HepG2 (cell line): ENCODE measurements at regions not wholly inside any gene's neighbourhood (a gene's known extent, or its start where the extent isn't known, plus 50 kb on each side); places are given as distances from the start of the nearest gene placed in this dataset.

Source experiments
- ATAC-seq: fragments of 200-7000 bp; cut with Tn5 transposase; 3 replicates; pipeline ENCODE4 v1.9.1; 2020; ENCODE audit warnings: mild to moderate bottlenecking, moderate library complexity
- BruUV-seq: library from RNA; stranded (reverse); fragments of 400-500 nt; replicated peaks from 2 replicates; lab custom pipeline; 2021; lab: Mats Ljungman, UMichigan
- CTCF ChIA-PET: fragments of 300-600 bp; formaldehyde crosslinking; extraction: SDS; loops from one replicate; lab custom pipeline; 2021; ENCODE audit warnings: low total read pairs, inconsistent platforms, low intra/inter-chr PET ratio; lab: Yijun Ruan, JAX
- POLR2A ChIA-PET: fragments of 350-600 bp; sonication (Branson Sonifier 250); formaldehyde crosslinking; loops from one replicate; lab custom pipeline; 2020; ENCODE audit warnings: antibody characterized with exemption, inconsistent platforms; lab: Yijun Ruan, JAX
- DNase-seq: peaks from one replicate; pipeline ENCODE4 v3.0.0-alpha.2; 2015; ENCODE audit warnings: low spot score
- FAIRE-seq: peaks from 3 replicates; lab custom pipeline; 2011; peaks lifted over from hg19 to GRCh38; lab: Jason Lieb, UNC
- H2AFZ ChIP-seq: one replicate; pipeline ENCODE4 v1.6.1; 2011; ENCODE audit warnings: low read length, inconsistent platforms
- H3K27ac ChIP-seq: fragments of 300-600 bp; 3 replicates; pipeline ENCODE4 v1.8.0; 2011; ENCODE audit warnings: mixed run types, mild to moderate bottlenecking, mixed read lengths, low read length, inconsistent platforms; ENCODE audit not compliant: insufficient read depth; ENCODE audit errors: extremely low read length
- H3K27me3 ChIP-seq, 2 experiments: fragments of 200-600 bp in 1 of 2; 2 replicates in 1 of 2; 3 replicates in 1 of 2; pipeline versions ENCODE4 v1.6.0 to v1.8.0; 2011; ENCODE audit warnings: low read length in 2 of 2, mild to moderate bottlenecking in 2 of 2, moderate library complexity in 2 of 2, inconsistent platforms in 1 of 2; ENCODE audit not compliant: insufficient read depth in 2 of 2, control insufficient read depth in 1 of 2
- H3K36me3 ChIP-seq, 2 experiments: fragments of 200-600 bp in 1 of 2; replicated peaks in 1 of 2; 2 replicates in 1 of 2; 3 replicates in 1 of 2; pipeline versions ENCODE4 v1.5.1 to v1.8.0; 2011; ENCODE audit warnings: low read length in 2 of 2, inconsistent platforms in 1 of 2; ENCODE audit not compliant: insufficient read depth in 2 of 2, control insufficient read depth in 1 of 2
- H3K4me1 ChIP-seq: 2 replicates; pipeline ENCODE4 v1.5.1; 2012; ENCODE audit warnings: low read length, inconsistent platforms; ENCODE audit not compliant: insufficient read depth
- H3K4me2 ChIP-seq: 2 replicates; pipeline ENCODE4 v1.6.0; 2011; ENCODE audit warnings: low read depth, low read length, inconsistent platforms
- H3K4me3 ChIP-seq, 3 experiments: fragments of 200-600 bp in 1 of 3; sonication (generic), shearing (Covaris generic) in 1 of 3; replicated peaks in 1 of 3; 2 replicates each; pipeline ENCODE4 v1.5.1; 2011 to 2016; ENCODE audit warnings: low read length in 3 of 3, inconsistent platforms in 2 of 3, low read depth in 2 of 3, mild to moderate bottlenecking in 2 of 3, control low read depth in 1 of 3, mixed read lengths in 1 of 3; ENCODE audit not compliant: insufficient read depth in 1 of 3
- H3K79me2 ChIP-seq: one replicate; pipeline ENCODE4 v1.6.1; 2011; ENCODE audit warnings: low read length, inconsistent platforms; ENCODE audit not compliant: insufficient read depth
- H3K9ac ChIP-seq: 2 replicates; pipeline ENCODE4 v1.6.0; 2011; ENCODE audit warnings: mild to moderate bottlenecking, low read depth, low read length, inconsistent platforms; ENCODE audit not compliant: insufficient read depth
- H3K9me3 ChIP-seq: 2 replicates; pipeline ENCODE4 v1.5.1; 2012; ENCODE audit warnings: mild to moderate bottlenecking, low read length
- H4K20me1 ChIP-seq: 2 replicates; pipeline ENCODE4 v1.6.0; 2011; ENCODE audit warnings: inconsistent platforms, mild to moderate bottlenecking, low read length, moderate library complexity; ENCODE audit not compliant: insufficient read depth
- ARID3A ChIP-seq: IDR thresholded peaks from 2 replicates; pipeline ENCODE4 v1.6.1; 2012; ENCODE audit warnings: low read depth, low read length, improper control_type of control experiment
- EEA1 ChIP-seq: sonication (generic); formaldehyde crosslinking; IDR thresholded peaks from 2 replicates; pipeline ENCODE4 v1.5.1; 2020; ENCODE audit warnings: mild to moderate bottlenecking, missing genetic modification reagents, borderline replicate concordance
- EZH2 ChIP-seq: conservative IDR thresholded peaks from 2 replicates; pipeline ENCODE4 v1.6.1; 2012; ENCODE audit warnings: mild to moderate bottlenecking, low read depth, low read length, moderate library complexity
- FLYWCH1 ChIP-seq: sonication (generic); formaldehyde crosslinking; IDR thresholded peaks from 2 replicates; pipeline ENCODE4 v1.8.1; 2023; ENCODE audit warnings: mild to moderate bottlenecking, missing genetic modification reagents
- MEIS1 ChIP-seq: sonication (generic); formaldehyde crosslinking; IDR thresholded peaks from 2 replicates; pipeline ENCODE4 v1.9.0; 2021; ENCODE audit warnings: mild to moderate bottlenecking, missing genetic modification reagents, moderate library complexity, borderline replicate concordance
- NAIF1 ChIP-seq: sonication (generic); formaldehyde crosslinking; IDR thresholded peaks from 2 replicates; pipeline ENCODE4 v1.5.0; 2020; ENCODE audit warnings: mild to moderate bottlenecking, missing genetic modification reagents, borderline replicate concordance
- SP5 ChIP-seq: IDR thresholded peaks from 2 replicates; pipeline ENCODE4 v1.6.1; 2016; ENCODE audit warnings: low read depth, borderline replicate concordance
- TARDBP ChIP-seq: sonication (generic); formaldehyde crosslinking; IDR thresholded peaks from 2 replicates; pipeline ENCODE4 v1.8.0; 2022; ENCODE audit warnings: mild to moderate bottlenecking, missing genetic modification reagents
- UBTF ChIP-seq: sonication (generic); formaldehyde crosslinking; IDR thresholded peaks from 2 replicates; pipeline ENCODE4 v1.4.0; 2020; ENCODE audit warnings: mild to moderate bottlenecking, missing genetic modification reagents
- ZNF274 ChIP-seq: sonication (generic); formaldehyde crosslinking; IDR thresholded peaks from 2 replicates; pipeline ENCODE4 v1.5.1; 2020; ENCODE audit warnings: mild to moderate bottlenecking, missing genetic modification reagents
- ZNF292 ChIP-seq: sonication (generic); formaldehyde crosslinking; IDR thresholded peaks from 2 replicates; pipeline ENCODE4 v1.8.1; 2022; ENCODE audit warnings: mild to moderate bottlenecking, low read depth, missing genetic modification reagents, borderline replicate concordance
- ZNF512 ChIP-seq: sonication (generic); formaldehyde crosslinking; IDR thresholded peaks from 2 replicates; pipeline ENCODE4 v1.4.0; 2020; ENCODE audit warnings: mild to moderate bottlenecking, missing genetic modification reagents
- ZNF773 ChIP-seq: sonication (generic); formaldehyde crosslinking; IDR thresholded peaks from 2 replicates; pipeline ENCODE4 v1.4.0; 2020; ENCODE audit warnings: missing genetic modification reagents, borderline replicate concordance
- WGBS: methylation state at CpG from one replicate; pipeline ENCODE4 v1.1.6; 2017; ENCODE audit warnings: low lambda C conversion rate; 5-methylcytosine and 5-hydroxymethylcytosine counted together
- in situ Hi-C: cut with HindIII; loops from 2 replicates; pipeline ENCODE4 v1.10.0; 2017; ENCODE audit warnings: low pct_unique_long_range_greater_than_20kb; ENCODE audit not compliant: extremely low pct_ligation_motif_present
- intact Hi-C: fragments of 100-400 bp; cut with micrococcal nuclease; formaldehyde crosslinking; loops from one replicate; pipeline ENCODE4 v1.10.0; 2022; ENCODE audit not compliant: unreplicated experiment

GRCh38 chr11:76257074-76257719 is 50.9 kb upstream of the WNT11 start:
- in situ Hi-C loops: no loop called here
- WGBS: 19% methylated on average over 9 of the region's 15 CpGs
- CTCF ChIA-PET: no interaction called here

GRCh38 chr11:76256448-76256847 is 50.1 kb upstream of the WNT11 start:
- Histone ChIP-seq H3K36me3 (no peaks in the 10 kb centered on the region), H3K4me1 (peaks cover 13% of the 10 kb centered on the region; the same call in 1 of the 2 replicates), H3K4me3 (peak overlapping the region in 1 of 3 experiments; percentile 7; a peak in 1 of 6 replicates), H3K9ac (no peak overlapping the region), H2AFZ (no peak overlapping the region), H3K79me2 (no peaks in the 10 kb centered on the region), H3K27me3 (peaks cover 7 to 70% of the 10 kb centered on the region in 2 experiments), H3K4me2 (peak overlapping the region; percentile 34; the same call in 1 of the 2 replicates), H3K27ac (no peak overlapping the region), H4K20me1 (no peaks in the 10 kb centered on the region), H3K9me3 (no peaks in the 10 kb centered on the region)
- BruUV-seq: no TSS peak
- 41% methylated on average over 7 of the region's 14 CpGs for WGBS
- in situ Hi-C loops: no loop called here
- intact Hi-C loops: no loop called here
- FAIRE-seq (no peak), DNase-seq (no peak), ATAC-seq (peak; percentile 77)
- CTCF ChIA-PET: no interaction called here
- POLR2A ChIA-PET: interaction anchor here (1.7 kb wide), 1 partner anchor 22 kb away, joined by 6 read pairs; no protein-coding TSS in a partner anchor
- TF ChIP-seq EZH2 (no peak), ARID3A (no peak), ZNF773 (CRISPR knock-in tag) (no peak), ZNF512 (CRISPR knock-in tag) (0 out of 2 replicates have a peak, but pooled peaks have one; percentile 25), SP5 (CRISPR knock-in tag) (no peak), EEA1 (no peak), MEIS1 (CRISPR knock-in tag) (no peak), UBTF (CRISPR knock-in tag) (peak; percentile 90)

More at GRCh38 chr11:76257074-76257719, 50.9 kb upstream of the WNT11 start:
- H3K9me3 ChIP-seq: no peaks in the 10 kb centered on the region
- no peak for TF ChIP-seq TARDBP
- no peak for TF ChIP-seq ZNF292 (CRISPR knock-in tag)
- no peak for TF ChIP-seq NAIF1 (CRISPR knock-in tag)
- no peak for TF ChIP-seq FLYWCH1
- TF ChIP-seq ZNF274 (CRISPR knock-in tag): 0 out of 2 replicates have a peak, but pooled peaks have one; percentile 5
- H2AFZ ChIP-seq: no peak overlapping the region
- H3K9ac ChIP-seq: no peak overlapping the region
- intact Hi-C loops: no loop called here
- ATAC-seq (peak; percentile 68), DNase-seq (no peak), FAIRE-seq (no peak)
- BruUV-seq: no TSS peak
- peaks cover 7 to 62% of the 10 kb centered on the region in 2 experiments; a peak in 4 of 5 replicates for H3K27me3 ChIP-seq
- H3K4me3 ChIP-seq: peak overlapping the region in 1 of 3 experiments; percentile 7; a peak in 1 of 6 replicates
- H3K36me3 ChIP-seq: no peaks in the 10 kb centered on the region
- no peaks in the 10 kb centered on the region for H3K79me2 ChIP-seq
- H4K20me1 ChIP-seq: no peaks in the 10 kb centered on the region
- peak overlapping the region; percentile 34; the same call in 1 of the 2 replicates for H3K4me2 ChIP-seq
- H3K4me1 ChIP-seq: peaks cover 13% of the 10 kb centered on the region; the same call in 1 of the 2 replicates
- H3K27ac ChIP-seq: no peak overlapping the region
- POLR2A ChIA-PET: interaction anchor here (1.7 kb wide), 1 partner anchor 23 kb away, joined by 6 read pairs; no protein-coding TSS in a partner anchor
